Caco-2 (cell line): ENCODE measurements at regions not wholly inside any gene's neighbourhood (a gene's known extent, or its start where the extent isn't known, plus 50 kb on each side); places are given as distances from the start of the nearest gene placed in this dataset.

Experiments
- BruUV-seq: library from RNA; stranded (reverse); fragments of 400-500 nt; replicated peaks from 2 replicates; lab custom pipeline; 2021; lab: Mats Ljungman, UMichigan
- CTCF ChIA-PET: fragments of 300-600 bp; sonication (Branson Sonifier 250); formaldehyde crosslinking; loops from one replicate; lab custom pipeline; 2022; ENCODE audit warnings: antibody characterized with exemption; lab: Charles Lee
- POLR2A ChIA-PET: fragments of 300-600 bp; sonication (Branson Sonifier 250); formaldehyde crosslinking; loops from one replicate; lab custom pipeline; 2022; ENCODE audit warnings: antibody characterized with exemption; lab: Charles Lee
- DNase-seq, 2 experiments: peaks; one replicate each; pipeline versions ENCODE4 v3.0.0 to v3.0.0-alpha.2; 2020 to 2022
- H3K27me3 ChIP-seq: replicated peaks from 2 replicates; pipeline ENCODE4 v1.6.0; 2011; ENCODE audit warnings: low read length; ENCODE audit not compliant: control insufficient read depth, insufficient read depth
- H3K36me3 ChIP-seq: 2 replicates; pipeline ENCODE4 v1.5.1; 2011; ENCODE audit warnings: low read length; ENCODE audit not compliant: control insufficient read depth, insufficient read depth
- H3K4me1 ChIP-seq: fragments of 250-450 bp; sonication (Bioruptor Pico); 2 replicates; pipeline ENCODE4 v1.5.1; 2020; ENCODE audit warnings: mild to moderate bottlenecking
- H3K4me3 ChIP-seq: 2 replicates; pipeline ENCODE4 v1.5.1; 2011; ENCODE audit warnings: low read depth, mild to moderate bottlenecking, control low read depth, low read length
- H3K9me3 ChIP-seq: fragments of 250-450 bp; sonication (Bioruptor Pico); 2 replicates; pipeline ENCODE4 v1.5.1; 2020; ENCODE audit warnings: mild to moderate bottlenecking, moderate library complexity
- H3K27ac Mint-ChIP-seq: one replicate; pipeline ENCODE4 v1.8.0; 2022; ENCODE audit warnings: mixed read lengths; ENCODE audit not compliant: unreplicated experiment
- H3K27me3 Mint-ChIP-seq: one replicate; pipeline ENCODE4 v1.8.0; 2022; ENCODE audit warnings: mixed read lengths; ENCODE audit not compliant: insufficient read depth, unreplicated experiment
- H3K36me3 Mint-ChIP-seq: one replicate; pipeline ENCODE4 v1.8.0; 2022; ENCODE audit warnings: mild to moderate bottlenecking, mixed read lengths; ENCODE audit not compliant: insufficient read depth, unreplicated experiment
- H3K4me1 Mint-ChIP-seq: one replicate; pipeline ENCODE4 v1.8.0; 2022; ENCODE audit warnings: low read depth, mixed read lengths; ENCODE audit not compliant: unreplicated experiment
- H3K4me3 Mint-ChIP-seq: one replicate; pipeline ENCODE4 v1.8.0; 2022; ENCODE audit warnings: mild to moderate bottlenecking, moderate library complexity, mixed read lengths; ENCODE audit not compliant: unreplicated experiment
- H3K9me3 Mint-ChIP-seq: one replicate; pipeline ENCODE4 v1.8.0; 2022; ENCODE audit warnings: mixed read lengths; ENCODE audit not compliant: unreplicated experiment
- intact Hi-C: fragments of 100-400 bp; cut with micrococcal nuclease; formaldehyde crosslinking; loops from one replicate; pipeline ENCODE4 v1.10.0; 2022; ENCODE audit not compliant: unreplicated experiment
- TF ChIP-seq, protein P1 (sequence below), 2 experiments: fragments of 200-600 bp in 1 of 2; IDR thresholded peaks; 1 replicate in 1 of 2; 2 replicates in 1 of 2; pipeline versions ENCODE4 v1.5.1 to v1.8.0; 2011 to 2022; ENCODE audit warnings: antibody characterized with exemption in 1 of 2, control low read depth in 1 of 2, inconsistent platforms in 1 of 2, low read depth in 1 of 2, low read length in 1 of 2, mild to moderate bottlenecking in 1 of 2, moderate library complexity in 1 of 2; ENCODE audit not compliant: insufficient read depth in 1 of 2, severe bottlenecking in 1 of 2, unreplicated experiment in 1 of 2

DNA sequence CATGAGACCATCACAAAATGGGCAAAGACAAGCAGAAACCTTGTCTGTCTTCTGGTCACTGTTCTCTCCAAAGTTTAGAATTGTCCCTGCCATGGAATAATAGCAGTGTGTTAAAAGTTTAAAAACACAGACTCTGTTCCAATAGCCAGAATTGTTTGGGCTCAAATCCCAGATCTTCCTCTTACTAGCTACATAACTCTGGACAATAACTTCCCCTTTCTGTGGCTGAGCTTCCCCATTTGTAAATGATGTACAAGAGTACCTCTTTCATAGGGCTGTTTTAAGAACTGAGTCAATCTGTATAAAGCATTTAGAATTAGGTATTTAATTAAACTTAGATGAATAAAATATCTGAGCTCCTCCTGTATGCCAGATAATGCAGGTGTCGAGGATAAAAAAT, 623.0 kb downstream of the NTRK3 start:
- no TSS peak for BruUV-seq
- H3K4me1 Mint-ChIP-seq = peaks cover 12% of the 10 kb centered on the region
- intact Hi-C loops = no loop called here
- no peaks in the 10 kb centered on the region for H3K27me3 Mint-ChIP-seq
- no peaks in the 10 kb centered on the region for H3K9me3 Mint-ChIP-seq
- Histone ChIP-seq H3K27me3 (no peaks in the 10 kb centered on the region), H3K4me3 (no peak overlapping the region), H3K4me1 (peaks cover 11% of the 10 kb centered on the region), H3K36me3 (no peaks in the 10 kb centered on the region), H3K9me3 (no peaks in the 10 kb centered on the region)
- DNase-seq = no peak
- CTCF ChIA-PET = no interaction called here
- TF ChIP-seq, protein P1, sequence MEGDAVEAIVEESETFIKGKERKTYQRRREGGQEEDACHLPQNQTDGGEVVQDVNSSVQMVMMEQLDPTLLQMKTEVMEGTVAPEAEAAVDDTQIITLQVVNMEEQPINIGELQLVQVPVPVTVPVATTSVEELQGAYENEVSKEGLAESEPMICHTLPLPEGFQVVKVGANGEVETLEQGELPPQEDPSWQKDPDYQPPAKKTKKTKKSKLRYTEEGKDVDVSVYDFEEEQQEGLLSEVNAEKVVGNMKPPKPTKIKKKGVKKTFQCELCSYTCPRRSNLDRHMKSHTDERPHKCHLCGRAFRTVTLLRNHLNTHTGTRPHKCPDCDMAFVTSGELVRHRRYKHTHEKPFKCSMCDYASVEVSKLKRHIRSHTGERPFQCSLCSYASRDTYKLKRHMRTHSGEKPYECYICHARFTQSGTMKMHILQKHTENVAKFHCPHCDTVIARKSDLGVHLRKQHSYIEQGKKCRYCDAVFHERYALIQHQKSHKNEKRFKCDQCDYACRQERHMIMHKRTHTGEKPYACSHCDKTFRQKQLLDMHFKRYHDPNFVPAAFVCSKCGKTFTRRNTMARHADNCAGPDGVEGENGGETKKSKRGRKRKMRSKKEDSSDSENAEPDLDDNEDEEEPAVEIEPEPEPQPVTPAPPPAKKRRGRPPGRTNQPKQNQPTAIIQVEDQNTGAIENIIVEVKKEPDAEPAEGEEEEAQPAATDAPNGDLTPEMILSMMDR (IDR thresholded peaks at IDR 0.05; ENCODE audit: insufficient read depth in 1 of 2, low read depth in 1 of 2, low read length in 1 of 2, severe bottlenecking in 1 of 2, unreplicated experiment in 1 of 2) = no peak
- H3K36me3 Mint-ChIP-seq = no peaks in the 10 kb centered on the region
- H3K27ac Mint-ChIP-seq = no peak overlapping the region
- POLR2A ChIA-PET = no interaction called here
- H3K4me3 Mint-ChIP-seq = no peak overlapping the region

DNA sequence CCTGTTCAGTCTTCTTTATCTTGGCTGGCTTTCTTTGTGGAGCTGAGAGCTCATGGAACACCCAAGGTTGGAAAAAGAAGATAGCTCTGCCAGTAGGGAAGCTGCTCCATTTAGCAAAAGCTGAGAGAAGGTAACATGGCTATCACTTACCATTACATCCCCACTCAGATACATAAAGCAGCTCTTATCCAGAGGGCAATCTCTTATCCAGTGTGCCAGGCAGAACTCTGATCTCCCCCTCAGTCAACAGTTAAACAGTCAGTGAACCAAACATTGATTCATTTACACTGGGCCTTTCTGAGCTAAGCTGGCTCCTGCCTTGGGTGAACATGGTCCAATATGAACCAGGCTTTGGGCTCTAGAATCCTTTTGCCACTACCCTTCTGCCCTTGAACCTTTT, 624.2 kb downstream of the NTRK3 start:
- TF ChIP-seq, protein P1 (IDR thresholded peaks at IDR 0.05; ENCODE audit: insufficient read depth in 1 of 2, low read depth in 1 of 2, low read length in 1 of 2, severe bottlenecking in 1 of 2, unreplicated experiment in 1 of 2) = no peak
- H3K4me1 Mint-ChIP-seq = peaks cover 12% of the 10 kb centered on the region
- H3K36me3 Mint-ChIP-seq = no peaks in the 10 kb centered on the region
- no peak for DNase-seq
- ChIA-PET CTCF (no interaction called here), POLR2A (no interaction called here)
- H3K9me3 Mint-ChIP-seq = no peaks in the 10 kb centered on the region
- intact Hi-C loops = no loop called here
- BruUV-seq = no TSS peak
- H3K27me3 ChIP-seq = no peaks in the 10 kb centered on the region
- H3K27ac Mint-ChIP-seq = no peak overlapping the region
- no peak overlapping the region for H3K4me3 Mint-ChIP-seq
- no peaks in the 10 kb centered on the region for H3K27me3 Mint-ChIP-seq
- no peaks in the 10 kb centered on the region for H3K9me3 ChIP-seq
- H3K36me3 ChIP-seq = no peaks in the 10 kb centered on the region
- no peak overlapping the region for H3K4me3 ChIP-seq
- peaks cover 11% of the 10 kb centered on the region for H3K4me1 ChIP-seq

DNA sequence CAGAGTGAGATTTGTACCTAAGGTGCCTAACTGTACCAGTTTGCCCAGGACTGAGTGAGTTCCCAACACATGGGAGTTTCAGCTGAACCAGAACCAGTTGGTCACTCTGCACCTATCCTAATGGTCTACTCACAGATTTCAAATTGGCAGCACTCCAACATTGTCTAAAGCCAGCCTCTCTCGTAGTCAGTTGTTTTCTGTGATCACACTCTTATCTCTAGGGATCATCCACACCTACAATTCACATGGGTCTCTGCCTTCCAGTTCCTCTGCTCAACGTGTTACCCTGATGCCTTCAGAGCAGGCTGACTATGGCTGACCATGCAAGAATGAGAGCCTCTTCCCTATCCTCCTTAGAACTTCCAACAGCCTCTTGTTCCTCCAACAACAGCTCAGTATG, 624.8 kb downstream of the NTRK3 start:
- Histone ChIP-seq H3K4me3 (no peak overlapping the region), H3K36me3 (no peaks in the 10 kb centered on the region), H3K27me3 (no peaks in the 10 kb centered on the region), H3K4me1 (peaks cover 11% of the 10 kb centered on the region), H3K9me3 (no peaks in the 10 kb centered on the region)
- TF ChIP-seq, protein P1 (IDR thresholded peaks at IDR 0.05; ENCODE audit: insufficient read depth in 1 of 2, low read depth in 1 of 2, low read length in 1 of 2, severe bottlenecking in 1 of 2, unreplicated experiment in 1 of 2) = no peak
- DNase-seq = no peak
- POLR2A ChIA-PET = no interaction called here
- Mint-ChIP-seq H3K4me3 (no peak overlapping the region), H3K9me3 (no peaks in the 10 kb centered on the region), H3K27ac (no peak overlapping the region), H3K36me3 (no peaks in the 10 kb centered on the region), H3K4me1 (peaks cover 12% of the 10 kb centered on the region), H3K27me3 (no peaks in the 10 kb centered on the region)
- intact Hi-C loops = no loop called here
- CTCF ChIA-PET = no interaction called here
- BruUV-seq = no TSS peak
